Smooth muscle cell (in vitro differentiated cells): ENCODE measurements at regions not wholly inside any gene's neighbourhood (a gene's known extent, or its start where the extent isn't known, plus 50 kb on each side); places are given as distances from the start of the nearest gene placed in this dataset.

Experiments used
- DNase-seq: peaks from one replicate; lab custom pipeline; 2025; ENCODE audit not compliant: unreplicated experiment; lab: John Stamatoyannopoulos, UW
- H2AFZ ChIP-seq: fragments of 200-600 bp; sonication (generic); 2 replicates; pipeline ENCODE4 v1.6.0; 2016; ENCODE audit warnings: antibody characterized with exemption, low read depth, mild to moderate bottlenecking
- H3F3A ChIP-seq: fragments of 200-600 bp; sonication (generic); 2 replicates; pipeline ENCODE4 v1.6.0; 2017; ENCODE audit warnings: antibody characterized with exemption, low read depth
- H3K27ac ChIP-seq: fragments of 200-600 bp; sonication (generic); 2 replicates; pipeline ENCODE4 v1.5.1; 2016; ENCODE audit warnings: low read depth, mild to moderate bottlenecking
- H3K27me3 ChIP-seq: fragments of 200-600 bp; sonication (generic); 2 replicates; pipeline ENCODE4 v1.6.1; 2016; ENCODE audit warnings: low read depth, mild to moderate bottlenecking
- H3K36me3 ChIP-seq: fragments of 200-600 bp; sonication (generic); 2 replicates; pipeline ENCODE4 v1.5.1; 2016; ENCODE audit warnings: low read depth
- H3K4me1 ChIP-seq: fragments of 200-600 bp; sonication (generic); 2 replicates; pipeline ENCODE4 v1.5.1; 2016; ENCODE audit warnings: low read depth
- H3K4me2 ChIP-seq: fragments of 200-600 bp; sonication (generic); 2 replicates; pipeline ENCODE4 v1.6.0; 2016; ENCODE audit warnings: mild to moderate bottlenecking
- H3K4me3 ChIP-seq: fragments of 200-600 bp; sonication (generic); 2 replicates; pipeline ENCODE4 v1.5.1; 2016; ENCODE audit warnings: mild to moderate bottlenecking
- H3K79me2 ChIP-seq: fragments of 200-600 bp; sonication (generic); 2 replicates; pipeline ENCODE4 v1.6.0; 2016; ENCODE audit warnings: low read depth, mild to moderate bottlenecking
- H3K9ac ChIP-seq: fragments of 200-600 bp; sonication (generic); 2 replicates; pipeline ENCODE4 v1.6.0; 2016; ENCODE audit warnings: low read depth
- H3K9me3 ChIP-seq: fragments of 200-600 bp; sonication (generic); replicated peaks from 2 replicates; pipeline ENCODE4 v1.5.1; 2016; ENCODE audit warnings: low read depth
- H4K20me1 ChIP-seq: fragments of 200-600 bp; sonication (generic); 2 replicates; pipeline ENCODE4 v1.6.0; 2016; ENCODE audit warnings: low read depth
- CTCF ChIP-seq: fragments of 200-600 bp; sonication (generic); IDR thresholded peaks from 2 replicates; pipeline ENCODE4 v1.5.1; 2017; ENCODE audit warnings: borderline replicate concordance, mild to moderate bottlenecking, antibody characterized with exemption; ENCODE audit not compliant: insufficient read depth, poor library complexity, severe bottlenecking
- WGBS: methylation state at CpG from one replicate; pipeline ENCODE4 v1.1.7; 2016; ENCODE audit warnings: low lambda C conversion rate; 5-methylcytosine and 5-hydroxymethylcytosine counted together

- Histone ChIP-seq H3K79me2 (no peaks in the 10 kb centered on the region), H3K4me1 (no peaks in the 10 kb centered on the region), H3K9me3 (peaks cover 3% of the 10 kb centered on the region), H3K27me3 (no peaks in the 10 kb centered on the region), H2AFZ (no peak overlapping the region), H3F3A (no peaks in the 10 kb centered on the region), H3K9ac (no peak overlapping the region), H3K4me3 (no peak overlapping the region), H4K20me1 (no peaks in the 10 kb centered on the region), H3K36me3 (no peaks in the 10 kb centered on the region), H3K4me2 (no peak overlapping the region), H3K27ac (no peak overlapping the region)
- 96% methylated on average over 4 of the region's 4 CpGs for WGBS
- TF ChIP-seq CTCF = no peak
- DNase-seq = no peak
Measured at GRCh38 chr7:46723742-46724141, 802.7 kb upstream of the IGFBP3 start.

GRCh38 chr7:46723003-46723402 is 801.9 kb upstream of the IGFBP3 start:
- H3F3A ChIP-seq = no peaks in the 10 kb centered on the region
- H4K20me1 ChIP-seq = no peaks in the 10 kb centered on the region
- H3K27ac ChIP-seq = no peak overlapping the region
- DNase-seq = no peak
- no peaks in the 10 kb centered on the region for H3K27me3 ChIP-seq
- no peaks in the 10 kb centered on the region for H3K36me3 ChIP-seq
- peaks cover 2% of the 10 kb centered on the region for H3K9me3 ChIP-seq
- H3K79me2 ChIP-seq = no peaks in the 10 kb centered on the region
- no peak overlapping the region for H3K9ac ChIP-seq
- 74% methylated on average over 7 of the region's 7 CpGs for WGBS
- H3K4me1 ChIP-seq = no peaks in the 10 kb centered on the region
- no peak overlapping the region for H3K4me2 ChIP-seq
- no peak for TF ChIP-seq CTCF
- H3K4me3 ChIP-seq = no peak overlapping the region
- no peak overlapping the region for H2AFZ ChIP-seq

- Histone ChIP-seq H3K27ac (no peak overlapping the region), H3K36me3 (no peaks in the 10 kb centered on the region), H3K9ac (no peak overlapping the region), H3K9me3 (no peaks in the 10 kb centered on the region), H3K79me2 (no peaks in the 10 kb centered on the region), H3K4me2 (no peak overlapping the region), H4K20me1 (no peaks in the 10 kb centered on the region), H3K4me1 (no peaks in the 10 kb centered on the region), H3F3A (no peaks in the 10 kb centered on the region), H3K4me3 (no peak overlapping the region), H2AFZ (no peak overlapping the region), H3K27me3 (no peaks in the 10 kb centered on the region)
- DNase-seq = no peak
- TF ChIP-seq CTCF = no peak
- 88% methylated on average over 2 of the region's 2 CpGs for WGBS
Measured at GRCh38 chr7:46720761-46721160, 799.7 kb upstream of the IGFBP3 start.

- Histone ChIP-seq H3K36me3 (no peaks in the 10 kb centered on the region), H3K4me3 (no peak overlapping the region), H3F3A (no peaks in the 10 kb centered on the region), H3K4me1 (no peaks in the 10 kb centered on the region), H4K20me1 (no peaks in the 10 kb centered on the region), H3K4me2 (no peak overlapping the region), H3K9ac (no peak overlapping the region), H2AFZ (no peak overlapping the region), H3K27me3 (no peaks in the 10 kb centered on the region), H3K79me2 (no peaks in the 10 kb centered on the region), H3K27ac (no peak overlapping the region), H3K9me3 (no peaks in the 10 kb centered on the region)
- WGBS = 83% methylated on average over 1 of the region's 1 CpG
- TF ChIP-seq CTCF = no peak
- no peak for DNase-seq
Measured at GRCh38 chr7:46719616-46720015, 798.5 kb upstream of the IGFBP3 start.
